IMR-90 (cell line): ENCODE measurements at regions not wholly inside any gene's neighbourhood (a gene's known extent, or its start where the extent isn't known, plus 50 kb on each side); places are given as distances from the start of the nearest gene placed in this dataset.

Experiments used
- ATAC-seq: fragments of 200-7000 bp; cut with Tn5 transposase; 2 replicates; pipeline ENCODE4 v1.9.1; 2020; ENCODE audit warnings: low read depth, mild to moderate bottlenecking, moderate library complexity
- BruUV-seq: library from RNA; stranded (reverse); fragments of 400-500 nt; replicated peaks from 2 replicates; lab custom pipeline; 2021; lab: Mats Ljungman, UMichigan
- CTCF ChIA-PET: fragments of 300-600 bp; formaldehyde crosslinking; extraction: SDS; loops from one replicate; lab custom pipeline; 2021; ENCODE audit warnings: antibody characterized with exemption; lab: Yijun Ruan, JAX
- POLR2A ChIA-PET: fragments of 300-600 bp; sonication (Branson Sonifier 250); formaldehyde crosslinking; loops from one replicate; lab custom pipeline; 2022; ENCODE audit warnings: antibody characterized with exemption; ENCODE audit not compliant: unreplicated experiment; lab: Charles Lee
- DNase-seq: peaks from one replicate; pipeline ENCODE4 v3.0.0; 2013
- H2AFZ ChIP-seq: replicated peaks from 2 replicates; pipeline ENCODE3; 2013; ENCODE audit warnings: low read length, mild to moderate bottlenecking; ENCODE audit not compliant: poor library complexity
- H2AK5ac ChIP-seq: 2 replicates; pipeline ENCODE4 v1.6.1; 2013; ENCODE audit warnings: low read depth, low read length, inconsistent platforms
- H2AK9ac ChIP-seq: replicated peaks from 2 replicates; pipeline ENCODE3; 2013; ENCODE audit warnings: mild to moderate bottlenecking, low read depth, low read length, moderate library complexity; ENCODE audit not compliant: poor library complexity
- H2BK120ac ChIP-seq: 2 replicates; pipeline ENCODE4 v1.6.1; 2013; ENCODE audit warnings: low read depth, low read length, inconsistent platforms
- H2BK15ac ChIP-seq: 3 replicates; pipeline ENCODE4 v1.6.1; 2013; ENCODE audit warnings: low read depth, low read length, inconsistent platforms
- H2BK20ac ChIP-seq: 2 replicates; pipeline ENCODE4 v1.6.1; 2013; ENCODE audit warnings: low read depth, mild to moderate bottlenecking, inconsistent platforms, low read length, moderate library complexity
- H2BK5ac ChIP-seq: 2 replicates; pipeline ENCODE4 v1.6.1; 2013; ENCODE audit warnings: mild to moderate bottlenecking, low read depth, low read length, inconsistent platforms; ENCODE audit not compliant: poor library complexity, severe bottlenecking
- H3K14ac ChIP-seq: replicated peaks from 2 replicates; pipeline ENCODE4 v1.6.1; 2013; ENCODE audit warnings: low read depth, low read length, inconsistent platforms
- H3K18ac ChIP-seq: 2 replicates; pipeline ENCODE4 v1.6.1; 2013; ENCODE audit warnings: low read depth, low read length, control low read depth
- H3K23ac ChIP-seq: 2 replicates; pipeline ENCODE4 v1.6.1; 2013; ENCODE audit warnings: low read depth, low read length, inconsistent platforms
- H3K27ac ChIP-seq: 2 replicates; pipeline ENCODE4 v1.5.1; 2013; ENCODE audit warnings: mild to moderate bottlenecking, control low read depth, low read length; ENCODE audit not compliant: insufficient read depth
- H3K27me3 ChIP-seq: 2 replicates; pipeline ENCODE4 v1.6.1; 2013; ENCODE audit warnings: low read length; ENCODE audit not compliant: control insufficient read depth, insufficient read depth
- H3K36me3 ChIP-seq: 2 replicates; pipeline ENCODE4 v1.6.1; 2013; ENCODE audit warnings: low read length, mixed read lengths; ENCODE audit not compliant: control insufficient read depth, insufficient read depth
- H3K4ac ChIP-seq: 2 replicates; pipeline ENCODE4 v1.6.1; 2013; ENCODE audit warnings: low read depth, low read length, inconsistent platforms
- H3K4me1 ChIP-seq: 2 replicates; pipeline ENCODE4 v1.6.1; 2013; ENCODE audit warnings: low read length, mixed read lengths; ENCODE audit not compliant: control insufficient read depth, insufficient read depth
- H3K4me2 ChIP-seq: 2 replicates; pipeline ENCODE4 v1.6.1; 2013; ENCODE audit warnings: low read depth, mild to moderate bottlenecking, control low read depth, low read length, moderate library complexity
- H3K4me3 ChIP-seq: 2 replicates; pipeline ENCODE4 v1.5.1; 2013; ENCODE audit warnings: low read depth, mild to moderate bottlenecking, control low read depth, low read length, moderate library complexity; ENCODE audit not compliant: insufficient read depth
- H3K56ac ChIP-seq: 2 replicates; pipeline ENCODE4 v1.6.1; 2013; ENCODE audit warnings: low read length, inconsistent platforms; ENCODE audit not compliant: insufficient read depth; ENCODE audit errors: extremely low read depth
- H3K79me1 ChIP-seq, 2 experiments: 2 replicates each; pipeline ENCODE4 v1.6.1; 2013; ENCODE audit warnings: low read length in 2 of 2, inconsistent platforms in 1 of 2, low read depth in 1 of 2
- H3K9ac ChIP-seq: 2 replicates; pipeline ENCODE4 v1.6.1; 2013; ENCODE audit warnings: low read depth, low read length, control low read depth
- H3K9me1 ChIP-seq: 2 replicates; pipeline ENCODE4 v1.6.1; 2013; ENCODE audit warnings: low read length, inconsistent platforms; ENCODE audit not compliant: insufficient read depth
- H3K9me3 ChIP-seq: 2 replicates; pipeline ENCODE4 v1.6.1; 2013; ENCODE audit warnings: low read length; ENCODE audit not compliant: control insufficient read depth, insufficient read depth
- H4K20me1 ChIP-seq: 2 replicates; pipeline ENCODE4 v1.6.1; 2013; ENCODE audit warnings: low read length, inconsistent platforms; ENCODE audit not compliant: insufficient read depth
- H4K5ac ChIP-seq: 2 replicates; pipeline ENCODE4 v1.6.1; 2013; ENCODE audit warnings: mild to moderate bottlenecking, low read depth, low read length, control low read depth
- H4K8ac ChIP-seq, 2 experiments: 2 replicates each; pipeline ENCODE4 v1.6.1; 2013; ENCODE audit warnings: low read depth in 2 of 2, low read length in 2 of 2, control low read depth in 1 of 2, inconsistent platforms in 1 of 2
- H4K91ac ChIP-seq: 2 replicates; pipeline ENCODE4 v1.6.1; 2013; ENCODE audit warnings: low read depth, low read length, inconsistent platforms; ENCODE audit not compliant: insufficient read depth
- BHLHE40 ChIP-seq: fragments of 150-350 bp; IDR thresholded peaks from 2 replicates; pipeline ENCODE4 v1.6.1; 2016; ENCODE audit warnings: mild to moderate bottlenecking, low read depth, low read length
- MAZ ChIP-seq: IDR thresholded peaks from 2 replicates; pipeline ENCODE4 v1.6.1; 2012; ENCODE audit warnings: low read depth, mild to moderate bottlenecking, low read length, improper control_type of control experiment, moderate library complexity, borderline replicate concordance
- MXI1 ChIP-seq: IDR thresholded peaks from 2 replicates; pipeline ENCODE4 v1.6.1; 2012; ENCODE audit warnings: low read depth, mild to moderate bottlenecking, low read length, moderate library complexity, borderline replicate concordance
- POLR2A ChIP-seq: IDR thresholded peaks from 2 replicates; pipeline ENCODE4 v1.6.1; 2012; ENCODE audit warnings: mild to moderate bottlenecking, low read depth, low read length
- RAD21 ChIP-seq: IDR thresholded peaks from 2 replicates; pipeline ENCODE4 v1.6.1; 2012; ENCODE audit warnings: low read length, improper control_type of control experiment
- WGBS, 2 experiments: methylation state at CpG; one replicate each; pipeline versions ENCODE4 v1.1.5 to v1.1.7; 2013; ENCODE audit warnings: missing lambda C conversion rate in 2 of 2; ENCODE audit not compliant: insufficient read length in 1 of 2; ENCODE audit errors: extremely low coverage in 2 of 2; 5-methylcytosine and 5-hydroxymethylcytosine counted together
- dilution Hi-C: fragments of 300-500 bp; cut with HindIII; formaldehyde crosslinking; loops from one replicate; pipeline ENCODE4 v1.14.3; 2018; ENCODE audit warnings: low sequenced_read_pairs; ENCODE audit not compliant: unreplicated experiment
- in situ Hi-C: fragments of 300-500 bp; cut with MboI; formaldehyde crosslinking; loops from 3 replicates; pipeline ENCODE4 v1.14.3; 2019; ENCODE audit warnings: low sequenced_read_pairs, inconsistent platforms, mixed read lengths
- intact Hi-C: fragments of 100-400 bp; cut with micrococcal nuclease; formaldehyde crosslinking; loops from 2 replicates; pipeline ENCODE4 v1.10.0; 2022
- TF ChIP-seq, protein P1 (sequence below): fragments of 150-350 bp; IDR thresholded peaks from 2 replicates; pipeline ENCODE4 v1.6.1; 2017; ENCODE audit warnings: mild to moderate bottlenecking, antibody characterized with exemption, low read length, low read depth
- TF ChIP-seq, protein P2 (sequence below): fragments of 150-350 bp; IDR thresholded peaks from 2 replicates; pipeline ENCODE4 v1.6.1; 2016; ENCODE audit warnings: low read depth, mild to moderate bottlenecking, low read length, moderate library complexity, borderline replicate concordance
- TF ChIP-seq, protein P3 (sequence below): conservative IDR thresholded peaks from 2 replicates; pipeline ENCODE4 v1.5.1; 2012; ENCODE audit warnings: mild to moderate bottlenecking, low read depth, low read length, improper control_type of control experiment

DNA sequence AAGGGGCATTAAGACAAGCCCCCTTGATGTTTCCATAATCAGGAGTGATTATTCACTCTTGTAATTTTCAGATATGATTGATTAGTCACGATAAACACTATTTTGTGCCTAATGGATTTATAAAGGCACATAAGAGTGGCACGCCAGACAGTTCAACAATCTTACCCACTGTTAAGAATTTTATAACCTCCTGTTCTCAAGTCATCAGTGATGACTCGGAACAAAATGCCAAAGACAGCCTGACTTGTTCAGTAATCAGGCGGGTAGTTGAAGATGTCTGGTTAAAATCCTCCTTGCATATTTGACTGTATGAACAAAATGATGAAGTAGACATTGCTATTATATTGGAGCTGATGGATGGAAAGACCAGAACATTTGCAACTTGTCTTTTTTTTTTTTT lies 212.1 kb upstream of the RMST start:
- ChIA-PET CTCF (no interaction called here), POLR2A (no interaction called here)
- intact Hi-C loops (no loop called here), dilution Hi-C loops (no loop called here), in situ Hi-C loops (no loop called here)
- Histone ChIP-seq H3K4me1 (no peaks in the 10 kb centered on the region), H3K4me3 (no peak overlapping the region), H2AK9ac (no peak overlapping the region), H3K23ac (no peak overlapping the region), H3K9ac (no peak overlapping the region), H3K27ac (no peak overlapping the region), H3K9me3 (0 out of 2 replicates have a peak, but pooled peaks cover 2% of the 10 kb centered on the region), H3K14ac (no peak overlapping the region), H3K56ac (no peak overlapping the region), H3K18ac (no peak overlapping the region), H2AFZ (no peak overlapping the region), H3K4ac (no peak overlapping the region), H2BK15ac (no peak overlapping the region), H3K4me2 (no peak overlapping the region), H2BK120ac (no peak overlapping the region), H4K91ac (no peak overlapping the region), H3K79me1 (no peaks in the 10 kb centered on the region), H3K36me3 (no peaks in the 10 kb centered on the region), H4K5ac (no peak overlapping the region), H2BK5ac (no peak overlapping the region), H3K27me3 (no peaks in the 10 kb centered on the region), H3K9me1 (no peaks in the 10 kb centered on the region), H4K8ac (no peak overlapping the region), H2BK20ac (no peak overlapping the region), H4K20me1 (no peaks in the 10 kb centered on the region), H2AK5ac (no peak overlapping the region)
- TF ChIP-seq, protein P1, sequence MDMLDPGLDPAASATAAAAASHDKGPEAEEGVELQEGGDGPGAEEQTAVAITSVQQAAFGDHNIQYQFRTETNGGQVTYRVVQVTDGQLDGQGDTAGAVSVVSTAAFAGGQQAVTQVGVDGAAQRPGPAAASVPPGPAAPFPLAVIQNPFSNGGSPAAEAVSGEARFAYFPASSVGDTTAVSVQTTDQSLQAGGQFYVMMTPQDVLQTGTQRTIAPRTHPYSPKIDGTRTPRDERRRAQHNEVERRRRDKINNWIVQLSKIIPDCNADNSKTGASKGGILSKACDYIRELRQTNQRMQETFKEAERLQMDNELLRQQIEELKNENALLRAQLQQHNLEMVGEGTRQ = no peak
- TF ChIP-seq, protein P2, sequence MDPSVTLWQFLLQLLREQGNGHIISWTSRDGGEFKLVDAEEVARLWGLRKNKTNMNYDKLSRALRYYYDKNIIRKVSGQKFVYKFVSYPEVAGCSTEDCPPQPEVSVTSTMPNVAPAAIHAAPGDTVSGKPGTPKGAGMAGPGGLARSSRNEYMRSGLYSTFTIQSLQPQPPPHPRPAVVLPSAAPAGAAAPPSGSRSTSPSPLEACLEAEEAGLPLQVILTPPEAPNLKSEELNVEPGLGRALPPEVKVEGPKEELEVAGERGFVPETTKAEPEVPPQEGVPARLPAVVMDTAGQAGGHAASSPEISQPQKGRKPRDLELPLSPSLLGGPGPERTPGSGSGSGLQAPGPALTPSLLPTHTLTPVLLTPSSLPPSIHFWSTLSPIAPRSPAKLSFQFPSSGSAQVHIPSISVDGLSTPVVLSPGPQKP = no peak
- TF ChIP-seq POLR2A = no peak
- TF ChIP-seq, protein P3, sequence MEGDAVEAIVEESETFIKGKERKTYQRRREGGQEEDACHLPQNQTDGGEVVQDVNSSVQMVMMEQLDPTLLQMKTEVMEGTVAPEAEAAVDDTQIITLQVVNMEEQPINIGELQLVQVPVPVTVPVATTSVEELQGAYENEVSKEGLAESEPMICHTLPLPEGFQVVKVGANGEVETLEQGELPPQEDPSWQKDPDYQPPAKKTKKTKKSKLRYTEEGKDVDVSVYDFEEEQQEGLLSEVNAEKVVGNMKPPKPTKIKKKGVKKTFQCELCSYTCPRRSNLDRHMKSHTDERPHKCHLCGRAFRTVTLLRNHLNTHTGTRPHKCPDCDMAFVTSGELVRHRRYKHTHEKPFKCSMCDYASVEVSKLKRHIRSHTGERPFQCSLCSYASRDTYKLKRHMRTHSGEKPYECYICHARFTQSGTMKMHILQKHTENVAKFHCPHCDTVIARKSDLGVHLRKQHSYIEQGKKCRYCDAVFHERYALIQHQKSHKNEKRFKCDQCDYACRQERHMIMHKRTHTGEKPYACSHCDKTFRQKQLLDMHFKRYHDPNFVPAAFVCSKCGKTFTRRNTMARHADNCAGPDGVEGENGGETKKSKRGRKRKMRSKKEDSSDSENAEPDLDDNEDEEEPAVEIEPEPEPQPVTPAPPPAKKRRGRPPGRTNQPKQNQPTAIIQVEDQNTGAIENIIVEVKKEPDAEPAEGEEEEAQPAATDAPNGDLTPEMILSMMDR = no peak
- TF ChIP-seq BHLHE40 = no peak
- TF ChIP-seq MXI1 = no peak
- no peak for TF ChIP-seq RAD21
- no peak for TF ChIP-seq MAZ
- BruUV-seq = no TSS peak
- ATAC-seq (no peak), DNase-seq (no peak)
- WGBS, 2 experiments = no CpG with 5 or more reads among the region's 4 CpGs
